Right cardiac atrium (tissue), 5 donors: ENCODE measurements at regions not wholly inside any gene's neighbourhood (a gene's known extent, or its start where the extent isn't known, plus 50 kb on each side); places are given as distances from the start of the nearest gene placed in this dataset.

Experiments used
- ATAC-seq, 2 donors: fragments of 200-7000 bp; cut with Tn5 transposase; one replicate each; pipeline versions ENCODE4 v1.8.0 to v1.9.1; 2020; ENCODE audit warnings: moderate library complexity in 2 of 2, mild to moderate bottlenecking in 1 of 2
- DNase-seq, 3 donors: peaks; one replicate each; pipeline ENCODE4 v3.0.0-alpha.2; 2020
- H3K27ac ChIP-seq: one replicate; pipeline ENCODE4 v1.5.1; 2013; ENCODE audit warnings: mild to moderate bottlenecking, low read length, control low read depth, moderate library complexity
- H3K27me3 ChIP-seq: one replicate; pipeline ENCODE4 v1.6.1; 2013; ENCODE audit not compliant: control insufficient read depth, insufficient read depth
- H3K4me1 ChIP-seq: one replicate; pipeline ENCODE4 v1.6.1; 2013; ENCODE audit warnings: low read length; ENCODE audit not compliant: control insufficient read depth, insufficient read depth
- H3K4me3 ChIP-seq: one replicate; pipeline ENCODE4 v1.5.1; 2013; ENCODE audit warnings: low read length, control low read depth
- H3K9me3 ChIP-seq: one replicate; pipeline ENCODE4 v1.6.1; 2013; ENCODE audit warnings: low read length; ENCODE audit not compliant: control insufficient read depth
- WGBS: extraction: QIAGEN DNeasy Blood & Tissue Kit; methylation state at CpG from one replicate; pipeline ENCODE4 v1.1.7; 2013; 5-methylcytosine and 5-hydroxymethylcytosine counted together
- intact Hi-C, 4 donors: fragments of 100-400 bp; cut with DNase I; formaldehyde crosslinking; loops; one replicate each; pipeline versions ENCODE4 v1.11.0 to v1.14.0; 2022 to 2023
- donor health status: healthy with polysubstance abuse.
- donor health status: DM: no; HTN: yes; CAD: no.
- donor health status: DM: no; HTN: no; CAD: no.
- donor health status: DM: no; HTN: yes; CAD: no; lungs with severe emphysema.
- donor health status: DM: yes; HTN: yes; CAD: no.

DNA sequence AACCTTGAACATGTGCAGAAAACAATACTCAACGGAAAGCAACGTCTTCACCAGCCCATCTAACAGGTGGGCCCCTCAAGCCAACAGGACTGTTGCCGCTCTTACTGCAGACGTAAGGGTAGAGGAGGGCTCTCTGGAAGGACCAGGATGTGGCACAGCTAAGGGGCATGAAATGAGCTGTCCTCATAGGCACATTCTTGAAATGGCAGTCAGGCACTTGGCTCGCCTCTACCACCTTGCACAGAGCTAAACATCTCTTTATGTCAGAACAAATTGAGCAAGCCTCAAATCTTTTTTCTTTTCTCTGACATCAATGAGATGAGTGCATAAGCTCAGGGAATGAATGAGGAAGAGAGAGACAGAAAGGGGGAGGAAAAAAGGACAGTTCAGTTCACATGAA, 86.4 kb upstream of the ESRRG start:
- ATAC-seq (no peak), DNase-seq (no peak)
- Histone ChIP-seq H3K27ac (no peak overlapping the region), H3K4me3 (no peak overlapping the region), H3K9me3 (no peaks in the 10 kb centered on the region), H3K4me1 (peaks cover 2% of the 10 kb centered on the region), H3K27me3 (no peaks in the 10 kb centered on the region)
- intact Hi-C loops = no loop called here
- 88% methylated on average over 5 of the region's 5 CpGs for WGBS

DNA sequence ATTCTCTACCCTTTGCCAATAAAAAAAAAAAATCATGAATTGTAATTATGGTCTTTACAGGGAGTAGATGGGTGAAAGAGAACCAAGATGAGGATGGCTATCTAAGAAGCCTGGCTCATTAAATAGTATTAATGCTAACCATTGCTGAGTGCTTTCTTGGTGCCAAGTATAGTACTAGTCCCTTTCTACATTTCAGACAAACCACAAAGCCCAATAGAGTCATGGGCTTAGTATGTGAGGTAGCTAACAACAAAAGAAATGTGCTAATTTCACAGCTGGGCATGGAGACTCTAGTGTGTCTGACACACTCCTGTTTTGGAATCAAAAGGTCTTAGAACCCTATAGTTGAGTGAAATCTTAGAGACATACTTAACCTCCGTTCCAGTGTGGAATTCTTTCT, 84.5 kb upstream of the ESRRG start:
- 81% methylated on average over 1 of the region's 1 CpG for WGBS
- no peaks in the 10 kb centered on the region for H3K4me1 ChIP-seq
- no peak overlapping the region for H3K4me3 ChIP-seq
- DNase-seq (no peak), ATAC-seq (no peak)
- intact Hi-C loops = no loop called here
- no peaks in the 10 kb centered on the region for H3K9me3 ChIP-seq
- no peaks in the 10 kb centered on the region for H3K27me3 ChIP-seq
- no peak overlapping the region for H3K27ac ChIP-seq

DNA sequence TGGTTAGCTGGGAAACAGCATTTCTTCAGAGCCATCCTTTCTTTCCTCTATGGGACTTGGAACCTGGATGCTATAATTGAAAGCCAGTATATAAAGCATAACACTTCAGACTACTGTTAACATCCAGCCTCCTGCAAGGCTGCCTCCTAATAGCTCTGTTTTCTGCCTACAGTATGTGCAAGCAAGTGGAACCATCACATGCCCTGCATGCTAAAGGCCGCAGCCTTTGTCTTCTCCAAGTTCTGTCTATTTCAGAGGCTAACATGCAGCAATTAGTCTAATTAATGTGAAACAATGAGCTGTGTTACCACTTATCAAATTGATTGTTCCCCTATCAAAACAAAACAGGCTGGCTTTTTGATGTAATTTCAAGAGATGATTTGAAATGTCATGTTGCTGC, 82.7 kb upstream of the ESRRG start:
- intact Hi-C loops = no loop called here
- Histone ChIP-seq H3K9me3 (no peaks in the 10 kb centered on the region), H3K27ac (no peak overlapping the region), H3K4me1 (no peaks in the 10 kb centered on the region), H3K27me3 (no peaks in the 10 kb centered on the region), H3K4me3 (no peak overlapping the region)
- 91% methylated on average over 1 of the region's 1 CpG for WGBS
- ATAC-seq (no peak), DNase-seq (no peak)

DNA sequence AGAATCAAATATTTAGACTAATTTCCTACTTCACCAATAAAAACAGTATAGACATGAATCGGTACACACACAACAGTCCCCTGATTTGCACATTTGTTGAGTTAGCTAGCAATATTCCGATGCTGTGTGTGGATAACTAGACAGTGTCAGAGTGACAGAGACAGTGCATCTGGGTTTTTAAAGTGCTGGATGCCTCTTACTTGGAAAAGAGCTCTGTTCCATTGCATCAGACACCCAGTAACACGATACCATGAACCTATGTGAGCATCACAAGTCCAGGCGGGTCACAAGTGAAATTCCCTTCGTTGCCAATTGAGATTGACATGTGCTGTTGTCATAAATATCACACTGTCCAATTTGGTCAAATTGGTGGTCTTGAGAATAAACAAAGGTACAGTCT, 82.0 kb upstream of the ESRRG start:
- 45% methylated on average over 5 of the region's 5 CpGs for WGBS
- intact Hi-C loops = no loop called here
- H3K9me3 ChIP-seq = no peaks in the 10 kb centered on the region
- no peak overlapping the region for H3K4me3 ChIP-seq
- no peaks in the 10 kb centered on the region for H3K4me1 ChIP-seq
- DNase-seq = no peak
- peak overlapping the region; percentile 2 for H3K27ac ChIP-seq
- peak; percentile 86 to 88 for ATAC-seq
- no peaks in the 10 kb centered on the region for H3K27me3 ChIP-seq

DNA sequence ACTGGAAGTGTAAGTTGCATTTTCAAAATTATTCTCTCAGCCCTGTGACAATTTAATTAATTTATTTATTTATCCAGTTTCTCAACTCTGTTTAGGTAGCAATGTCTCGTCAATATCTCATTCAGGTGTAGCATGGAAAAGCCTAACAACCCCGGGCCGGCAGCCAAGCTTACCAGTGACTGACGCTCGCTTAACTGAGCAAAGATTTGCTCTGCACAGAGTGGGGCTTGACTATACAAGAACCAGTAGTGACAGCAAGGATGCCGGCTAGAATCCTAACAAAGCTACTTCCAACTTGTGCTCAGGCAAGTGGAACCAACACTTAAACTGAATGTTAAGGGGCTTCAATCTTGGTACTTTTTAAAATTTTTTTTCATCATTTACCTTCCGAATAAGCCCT, 80.9 kb upstream of the ESRRG start:
- Histone ChIP-seq H3K4me3 (no peak overlapping the region), H3K4me1 (no peaks in the 10 kb centered on the region), H3K27ac (no peak overlapping the region), H3K9me3 (no peaks in the 10 kb centered on the region), H3K27me3 (no peaks in the 10 kb centered on the region)
- peak in 1 of 2 donors; percentile 46 for ATAC-seq
- DNase-seq = peak in 1 of 3 donors; percentile 46
- intact Hi-C loops = no loop called here
- 68% methylated on average over 7 of the region's 7 CpGs for WGBS

DNA sequence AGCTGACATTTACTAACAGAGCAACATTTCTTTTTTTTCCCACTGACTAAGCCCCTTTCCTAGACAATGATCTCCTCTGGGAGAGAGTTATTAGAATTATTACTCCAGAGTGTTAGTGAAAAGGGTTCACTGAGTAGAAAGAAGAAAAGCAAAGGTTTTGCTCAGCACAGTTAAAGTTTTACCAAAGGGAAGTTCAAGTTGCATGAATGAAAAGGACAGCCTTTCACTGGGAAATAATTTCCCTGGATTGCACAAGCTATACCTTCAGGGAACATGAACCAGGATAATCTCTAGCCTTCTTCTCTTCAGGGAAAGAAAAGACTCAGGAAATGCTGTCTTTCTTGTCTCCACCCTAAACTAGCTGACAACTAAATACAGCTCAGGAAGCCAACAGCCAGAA, 71.4 kb upstream of the ESRRG start:
- intact Hi-C loops = no loop called here
- Histone ChIP-seq H3K27me3 (no peaks in the 10 kb centered on the region), H3K27ac (no peak overlapping the region), H3K4me3 (no peak overlapping the region), H3K4me1 (no peaks in the 10 kb centered on the region), H3K9me3 (no peaks in the 10 kb centered on the region)
- DNase-seq (no peak), ATAC-seq (no peak)

DNA sequence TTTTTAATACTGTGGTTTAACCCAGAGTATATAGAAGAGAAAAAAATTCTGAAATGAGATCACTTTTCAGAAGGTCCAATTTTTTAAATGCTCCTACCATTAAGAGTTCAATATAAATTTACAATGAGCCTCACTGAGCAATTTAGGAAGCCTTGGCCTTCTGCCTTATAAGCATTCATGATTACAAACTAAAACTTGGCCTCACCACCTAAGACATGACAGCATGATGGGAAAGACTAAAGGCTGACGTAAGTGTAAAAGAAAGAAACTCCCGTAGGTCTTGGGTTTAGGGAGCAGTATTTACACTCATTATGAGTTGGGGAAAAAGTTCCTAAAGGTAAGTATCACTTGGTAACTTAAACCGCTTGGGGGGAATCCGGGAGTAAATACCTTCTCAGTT, 70.7 kb upstream of the ESRRG start:
- intact Hi-C loops = no loop called here
- Histone ChIP-seq H3K4me3 (no peak overlapping the region), H3K4me1 (no peaks in the 10 kb centered on the region), H3K27ac (no peak overlapping the region), H3K27me3 (no peaks in the 10 kb centered on the region), H3K9me3 (no peaks in the 10 kb centered on the region)
- ATAC-seq = no peak
- DNase-seq = no peak
- 65% methylated on average over 4 of the region's 4 CpGs for WGBS

DNA sequence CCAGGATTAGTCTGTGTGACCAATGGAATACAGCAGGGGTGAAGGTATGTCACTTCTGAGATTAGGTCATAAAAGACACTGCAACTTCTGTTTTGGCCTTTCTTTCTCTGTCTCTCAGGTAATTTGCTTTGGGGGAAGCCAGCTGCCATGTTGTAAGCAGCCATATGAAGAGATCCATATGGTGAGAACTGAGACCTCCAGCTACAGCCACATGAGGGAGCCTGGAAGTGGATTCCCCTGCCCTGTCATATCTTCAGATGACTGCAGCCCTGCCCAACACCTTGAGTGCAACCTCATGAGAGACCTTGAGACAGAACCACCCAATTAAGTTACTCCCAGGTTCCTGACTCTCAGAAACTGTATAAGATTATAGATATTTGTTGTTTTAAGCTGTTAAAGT, 70.1 kb upstream of the ESRRG start:
- H3K27me3 ChIP-seq = no peaks in the 10 kb centered on the region
- H3K4me1 ChIP-seq = no peaks in the 10 kb centered on the region
- no peak overlapping the region for H3K4me3 ChIP-seq
- no peaks in the 10 kb centered on the region for H3K9me3 ChIP-seq
- H3K27ac ChIP-seq = no peak overlapping the region
- no peak for ATAC-seq
- intact Hi-C loops = no loop called here
- DNase-seq = no peak

DNA sequence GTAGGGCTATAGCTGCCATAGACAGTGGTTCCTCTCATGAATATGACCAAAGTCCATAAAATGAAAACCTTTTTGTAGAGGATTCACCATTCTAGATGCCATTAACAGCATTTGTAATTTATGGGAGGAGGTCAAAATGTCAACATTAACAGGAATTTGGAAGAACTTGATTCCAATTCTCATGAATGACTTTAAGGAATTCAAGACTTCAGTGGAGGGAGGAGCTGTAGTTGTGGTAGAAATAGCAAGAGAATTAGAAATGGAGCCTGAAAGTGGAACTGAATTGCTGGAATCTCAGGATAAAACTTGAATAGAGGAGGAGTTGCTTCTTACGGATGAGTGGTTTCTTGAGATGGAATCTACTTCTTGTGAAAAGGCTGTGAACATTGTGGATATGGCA, 65.4 kb upstream of the ESRRG start:
- DNase-seq (no peak), ATAC-seq (no peak)
- Histone ChIP-seq H3K4me3 (no peak overlapping the region), H3K4me1 (peaks cover 3% of the 10 kb centered on the region), H3K27ac (no peak overlapping the region), H3K9me3 (no peaks in the 10 kb centered on the region), H3K27me3 (no peaks in the 10 kb centered on the region)
- intact Hi-C loops = no loop called here
- WGBS = 93% methylated on average over 1 of the region's 1 CpG

DNA sequence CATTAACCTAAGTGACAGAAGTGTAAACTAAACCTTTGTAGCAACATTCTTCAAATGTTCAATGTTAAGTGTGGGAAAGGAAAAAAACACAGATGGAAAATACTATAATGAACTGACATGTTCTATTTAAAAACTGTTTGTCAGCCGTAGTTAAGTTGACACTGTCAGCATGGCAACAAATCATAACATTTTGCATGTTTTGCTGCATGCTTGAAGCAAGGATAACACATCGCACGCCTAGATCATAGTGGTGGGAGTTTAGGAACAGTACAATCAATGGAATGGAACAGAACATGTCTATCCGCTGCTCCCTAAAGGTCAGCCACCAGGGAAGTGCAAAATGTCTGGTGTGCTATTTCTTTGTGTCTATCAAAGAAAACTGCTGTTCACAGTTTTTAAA, 62.5 kb upstream of the ESRRG start:
- ATAC-seq (peak; percentile 90 to 93), DNase-seq (no peak)
- H3K4me1 ChIP-seq = peaks cover 3% of the 10 kb centered on the region
- H3K27ac ChIP-seq = no peak overlapping the region
- H3K4me3 ChIP-seq = no peak overlapping the region
- H3K9me3 ChIP-seq = no peaks in the 10 kb centered on the region
- intact Hi-C loops = no loop called here
- no peaks in the 10 kb centered on the region for H3K27me3 ChIP-seq
- 27% methylated on average over 4 of the region's 4 CpGs for WGBS

DNA sequence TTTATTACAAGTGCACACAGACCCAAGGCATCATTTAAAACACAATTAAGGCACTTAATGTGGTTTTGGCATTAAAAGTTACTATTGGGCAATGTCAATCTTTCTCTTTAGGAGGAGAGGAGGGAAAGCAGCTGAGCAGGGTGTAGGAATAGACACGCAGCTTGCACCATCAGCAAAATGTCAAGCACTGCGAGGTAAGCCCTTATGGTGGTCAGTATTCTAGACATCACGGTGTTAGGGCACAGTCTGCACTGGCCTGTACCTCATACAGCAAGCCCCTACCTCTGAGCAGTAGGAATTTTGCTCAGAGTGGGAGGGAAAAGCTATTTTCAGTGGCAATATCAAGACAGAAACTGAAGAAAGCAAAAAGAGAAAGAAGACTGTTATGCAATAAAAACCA, 62.0 kb upstream of the ESRRG start:
- ATAC-seq (peak; percentile 56 to 75), DNase-seq (peak in 1 of 3 donors; percentile 27)
- intact Hi-C loops = no loop called here
- H3K4me3 ChIP-seq = no peak overlapping the region
- 48% methylated on average over 3 of the region's 3 CpGs for WGBS
- no peaks in the 10 kb centered on the region for H3K27me3 ChIP-seq
- peak overlapping the region; percentile 68 for H3K27ac ChIP-seq
- no peaks in the 10 kb centered on the region for H3K9me3 ChIP-seq
- H3K4me1 ChIP-seq = peaks cover 3% of the 10 kb centered on the region

DNA sequence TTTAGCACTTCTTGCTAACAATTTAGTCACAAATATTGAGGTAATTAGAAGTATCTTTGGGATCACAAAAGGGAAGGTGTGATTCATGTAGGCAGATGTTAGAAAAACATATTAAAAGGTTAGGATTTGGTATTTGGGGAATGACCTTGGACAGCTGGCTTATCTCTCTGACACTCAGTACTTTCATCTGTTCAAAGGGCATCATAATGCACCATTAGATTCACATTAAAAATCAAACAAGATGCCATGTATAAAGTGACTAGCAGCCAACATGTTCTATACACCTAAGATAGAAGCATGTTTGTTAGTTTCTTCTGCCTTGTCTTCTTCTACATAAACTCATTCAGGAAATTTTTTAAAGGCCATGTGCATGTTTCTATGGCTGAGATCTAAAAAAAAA, 56.5 kb upstream of the ESRRG start:
- no peak for ATAC-seq
- Histone ChIP-seq H3K27me3 (no peaks in the 10 kb centered on the region), H3K9me3 (no peaks in the 10 kb centered on the region), H3K4me3 (no peak overlapping the region), H3K27ac (no peak overlapping the region), H3K4me1 (no peaks in the 10 kb centered on the region)
- no peak for DNase-seq
- intact Hi-C loops = no loop called here
